Lower leg skin (tissue), 3 donors: ENCODE measurements at regions not wholly inside any gene's neighbourhood (a gene's known extent, or its start where the extent isn't known, plus 50 kb on each side); places are given as distances from the start of the nearest gene placed in this dataset.

Source experiments
- POLR2A ChIP-seq, 2 donors: fragments of 450-650 bp; IDR thresholded peaks; one replicate each; pipeline ENCODE4 v1.6.1; 2016 to 2017; ENCODE audit warnings: antibody characterized with exemption in 2 of 2, mild to moderate bottlenecking in 1 of 2, moderate library complexity in 1 of 2
- TF ChIP-seq, protein P1 (sequence below), 3 donors: fragments of 450-650 bp; IDR thresholded peaks; one replicate each; pipeline ENCODE4 v1.5.1; 2016; ENCODE audit warnings: antibody characterized with exemption in 3 of 3, mild to moderate bottlenecking in 3 of 3, moderate library complexity in 2 of 3

DNA sequence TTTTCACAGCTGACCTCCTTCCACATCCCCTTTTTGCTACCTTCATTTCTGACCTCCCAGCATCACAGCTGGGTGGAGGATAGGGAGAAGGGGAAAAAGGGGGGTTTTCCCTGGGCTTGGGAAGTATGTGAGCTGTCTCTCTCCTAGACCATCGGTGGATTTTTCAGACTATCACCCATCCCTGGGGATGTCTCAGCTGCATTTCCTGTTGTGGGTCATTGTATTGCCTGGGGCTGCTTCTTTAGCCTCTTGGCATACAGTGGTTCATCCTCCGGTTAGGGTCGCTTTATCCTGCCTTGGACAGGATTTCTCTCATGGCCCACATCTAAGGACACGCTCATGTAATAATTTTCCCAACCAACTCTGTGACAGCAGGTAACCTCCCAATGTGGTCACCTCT lies 142.5 kb upstream of the ARG1 start:
- TF ChIP-seq POLR2A (IDR thresholded peaks at IDR 0.05) = no peak
- TF ChIP-seq, protein P1, sequence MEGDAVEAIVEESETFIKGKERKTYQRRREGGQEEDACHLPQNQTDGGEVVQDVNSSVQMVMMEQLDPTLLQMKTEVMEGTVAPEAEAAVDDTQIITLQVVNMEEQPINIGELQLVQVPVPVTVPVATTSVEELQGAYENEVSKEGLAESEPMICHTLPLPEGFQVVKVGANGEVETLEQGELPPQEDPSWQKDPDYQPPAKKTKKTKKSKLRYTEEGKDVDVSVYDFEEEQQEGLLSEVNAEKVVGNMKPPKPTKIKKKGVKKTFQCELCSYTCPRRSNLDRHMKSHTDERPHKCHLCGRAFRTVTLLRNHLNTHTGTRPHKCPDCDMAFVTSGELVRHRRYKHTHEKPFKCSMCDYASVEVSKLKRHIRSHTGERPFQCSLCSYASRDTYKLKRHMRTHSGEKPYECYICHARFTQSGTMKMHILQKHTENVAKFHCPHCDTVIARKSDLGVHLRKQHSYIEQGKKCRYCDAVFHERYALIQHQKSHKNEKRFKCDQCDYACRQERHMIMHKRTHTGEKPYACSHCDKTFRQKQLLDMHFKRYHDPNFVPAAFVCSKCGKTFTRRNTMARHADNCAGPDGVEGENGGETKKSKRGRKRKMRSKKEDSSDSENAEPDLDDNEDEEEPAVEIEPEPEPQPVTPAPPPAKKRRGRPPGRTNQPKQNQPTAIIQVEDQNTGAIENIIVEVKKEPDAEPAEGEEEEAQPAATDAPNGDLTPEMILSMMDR (IDR thresholded peaks at IDR 0.05) = no peak
